ENCODE measurements at regions not wholly inside any gene's neighbourhood (a gene's known extent, or its start where the extent isn't known, plus 50 kb on each side); places are given as distances from the start of the nearest gene placed in this dataset.

- TF ChIP-seq CTCF (conservative IDR thresholded peaks at IDR 0.05; ENCODE audit: low read length) (no peak), EZH2phosphoT487 (IDR thresholded peaks at IDR 0.05; ENCODE audit: borderline replicate concordance, low read depth, low read length) (no peak)
Observed at GRCh38 chr9:119827126-119827525, 457.9 kb upstream of the BRINP1 start.

All from OCI-LY7 (cell line).